Activated CD4-positive, alpha-beta T cell treated with anti-CD3 and anti-CD28 coated beads, Interleukin-2, Interleukin-4, amounts not matched to agents 100 ng/mL and 50 ng/mL, durations not matched to agents 16 hours and 8 hours (primary cell): ENCODE measurements at regions not wholly inside any gene's neighbourhood (a gene's known extent, or its start where the extent isn't known, plus 50 kb on each side); places are given as distances from the start of the nearest gene placed in this dataset.

Experiments
- DNase-seq: peaks from one replicate; pipeline ENCODE4 v3.0.0-alpha.2; 2020; ENCODE audit warnings: low spot score

DNA sequence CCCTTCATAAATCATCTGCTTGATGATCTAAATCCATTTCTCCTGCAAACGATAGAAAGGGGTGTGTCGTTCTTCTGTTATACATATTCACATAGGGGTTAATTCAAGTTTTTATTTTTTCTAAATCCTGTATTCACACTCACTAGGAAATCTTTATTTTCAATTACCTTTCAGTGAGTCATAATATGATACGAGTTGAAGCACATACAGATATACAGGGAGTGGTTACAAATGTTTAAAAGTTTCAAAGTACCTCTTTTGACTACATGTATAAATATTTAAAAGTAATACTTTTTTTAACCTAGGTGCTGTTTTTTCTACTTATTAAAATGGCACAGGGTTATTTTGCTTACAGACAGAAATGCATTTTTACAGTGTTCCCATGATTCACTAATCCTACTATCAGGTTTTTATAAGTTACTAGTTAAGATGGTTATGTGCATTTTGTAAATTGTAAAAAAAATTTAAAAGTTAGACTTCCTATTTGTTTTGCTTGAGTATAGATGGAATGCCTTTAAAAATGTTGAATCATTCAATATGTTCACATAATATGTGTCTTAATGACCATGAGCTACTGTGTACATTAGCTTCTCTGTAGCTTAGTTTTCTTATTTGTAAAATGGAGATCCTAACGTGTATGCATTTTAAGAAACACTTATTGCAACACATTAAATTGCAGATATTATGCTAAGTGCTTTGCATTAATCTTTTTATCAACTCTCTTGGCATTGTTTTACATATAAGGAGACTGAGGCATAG lies 1378.1 kb downstream of the DSC3 start:
- DNase-seq, result no peak

DNA sequence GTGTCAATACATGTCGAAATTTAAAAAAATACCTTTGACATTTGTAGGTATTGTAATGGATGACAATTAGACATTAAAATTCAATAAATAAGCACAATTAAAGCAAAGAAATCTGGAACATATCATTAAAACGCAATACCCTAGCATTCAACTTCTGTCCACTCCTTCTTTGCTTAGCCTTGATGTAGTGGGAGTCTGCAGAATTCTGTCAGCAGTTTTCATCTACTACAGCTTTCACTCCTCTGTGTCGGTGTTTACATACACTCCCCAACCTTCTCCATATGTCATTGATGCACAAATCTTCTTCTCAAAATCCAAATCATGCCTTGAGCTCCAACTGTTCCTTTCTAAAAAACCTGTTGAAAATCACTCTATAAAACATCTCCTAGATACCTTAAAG lies 1380.6 kb downstream of the DSC3 start:
- DNase-seq, result no peak

DNA sequence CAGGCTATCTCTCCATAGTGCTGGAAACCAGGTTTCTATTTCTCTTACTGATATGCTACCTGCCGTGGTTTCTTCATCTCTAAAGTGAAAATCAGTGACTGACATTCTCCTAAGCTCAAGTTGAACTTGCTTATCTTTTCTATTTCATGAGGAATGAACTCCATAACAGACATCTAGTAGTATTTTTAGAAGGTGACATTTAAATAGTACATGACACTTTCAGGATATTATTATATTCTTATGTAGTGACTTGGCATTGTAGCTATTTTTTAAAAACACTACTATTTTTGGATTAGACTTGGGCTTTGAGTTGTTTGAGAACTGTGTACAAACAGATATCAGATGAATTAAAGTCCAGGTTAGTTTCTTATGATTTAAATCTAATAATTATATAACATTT lies 1381.8 kb downstream of the DSC3 start:
- no peak for DNase-seq

DNA sequence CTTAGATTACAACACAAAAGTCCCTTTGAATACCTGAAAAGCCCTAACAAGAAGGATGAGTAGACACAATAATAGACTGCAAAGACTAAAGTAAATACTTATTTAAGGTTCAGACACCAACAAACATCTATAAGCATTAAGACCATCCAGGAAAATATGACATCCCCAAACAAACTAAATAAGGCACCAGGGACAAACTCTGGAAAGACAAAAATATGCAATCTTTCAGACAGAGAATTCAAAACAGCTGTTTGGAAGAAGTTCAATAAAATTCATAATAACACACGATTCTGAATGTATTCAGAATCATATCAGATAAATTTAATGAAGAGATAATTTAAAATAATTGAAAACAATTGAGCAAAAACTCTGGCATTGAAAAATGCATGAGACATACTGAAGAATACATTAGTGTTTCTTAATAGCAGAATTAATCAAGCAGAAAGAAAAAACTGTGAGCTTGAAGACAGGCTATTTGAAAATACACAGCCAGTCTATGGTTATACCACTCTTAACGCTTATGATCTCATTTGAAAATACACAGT lies 1388.8 kb downstream of the DSC3 start:
- DNase-seq, result no peak

DNA sequence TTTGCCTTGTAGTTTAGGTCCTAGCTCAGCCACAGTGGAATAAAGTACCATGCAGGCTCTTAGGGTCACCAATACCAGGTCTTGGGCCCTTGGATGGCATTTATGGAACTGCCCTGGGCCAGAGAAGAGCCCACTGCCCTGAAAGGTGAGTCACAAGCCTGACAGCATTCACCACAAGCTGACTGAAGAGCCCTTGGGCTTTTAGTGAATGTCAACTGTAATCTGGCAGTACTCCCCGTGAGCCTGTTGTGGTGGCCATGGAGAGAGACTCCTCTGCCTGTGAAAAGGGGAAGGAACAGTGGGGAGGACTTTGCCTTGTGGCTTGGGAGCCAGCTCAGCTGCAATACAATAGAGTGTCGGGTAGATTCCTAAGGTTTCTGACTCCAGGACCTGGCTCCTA lies 1389.7 kb downstream of the DSC3 start:
- DNase-seq, result no peak

DNA sequence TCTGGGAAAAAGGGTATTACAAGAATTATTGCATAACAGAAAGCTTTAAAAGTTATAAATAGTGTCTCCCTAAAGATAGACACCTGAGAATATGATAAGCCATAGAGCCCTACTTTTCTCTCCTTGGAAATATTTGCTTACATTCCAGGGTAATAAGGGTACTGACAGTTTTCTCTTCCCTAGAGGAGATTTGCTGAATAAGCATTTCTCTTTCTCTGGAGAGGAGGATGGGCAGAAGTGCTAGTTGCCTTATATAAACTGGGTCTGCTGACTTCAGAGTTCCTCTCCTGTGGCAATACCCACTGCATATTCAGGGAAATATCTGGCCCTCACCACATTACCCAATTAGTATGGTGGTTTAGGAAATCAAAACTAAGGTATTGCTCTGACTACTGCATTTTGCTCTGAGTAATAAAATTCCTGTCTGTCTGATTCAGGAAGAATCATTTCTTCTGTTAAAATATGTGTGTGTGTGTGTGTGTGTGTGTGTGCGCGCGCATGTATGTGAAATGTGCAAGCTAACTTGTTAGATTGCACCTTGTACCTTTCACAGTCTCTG lies 1391.3 kb downstream of the DSC3 start:
- DNase-seq, result no peak

DNA sequence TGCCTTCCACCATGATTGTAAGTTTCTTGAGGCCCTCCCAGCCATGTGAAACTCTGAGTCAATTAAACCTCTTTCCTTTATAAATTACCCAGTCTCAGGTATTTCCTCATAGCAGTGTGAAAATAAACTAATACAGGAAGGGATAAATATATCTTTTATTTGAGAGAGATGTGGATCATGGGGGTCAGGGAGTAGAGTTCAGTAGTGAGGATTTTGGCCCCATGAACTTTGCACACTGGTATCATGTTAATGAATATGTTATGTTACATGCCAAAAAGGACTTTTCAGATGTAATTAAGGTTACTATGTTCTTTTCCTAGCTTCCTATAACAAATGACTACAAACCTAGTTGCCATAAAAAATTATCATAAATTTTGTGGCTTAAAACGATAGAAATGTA lies 1393.7 kb downstream of the DSC3 start:
- no peak for DNase-seq

DNA sequence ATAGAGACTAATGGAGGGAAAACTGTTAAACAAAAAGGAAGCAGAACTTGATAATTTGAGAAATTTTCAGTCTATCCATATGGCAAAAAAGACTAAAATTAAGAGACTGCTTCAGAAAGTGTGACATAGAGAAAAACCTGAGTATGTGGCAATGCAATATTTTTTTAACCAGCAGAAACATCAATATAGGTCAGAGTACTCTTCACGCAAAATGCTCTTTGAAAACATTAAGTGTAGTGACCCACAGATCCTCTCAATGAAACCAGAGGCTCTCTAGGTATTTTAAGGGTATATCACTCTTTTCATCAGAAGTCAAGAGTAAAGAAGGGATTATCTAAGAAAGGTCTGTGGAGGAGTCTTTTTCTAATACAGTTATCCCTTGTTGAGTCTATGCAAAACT lies 1394.8 kb downstream of the DSC3 start:
- DNase-seq, result no peak

DNA sequence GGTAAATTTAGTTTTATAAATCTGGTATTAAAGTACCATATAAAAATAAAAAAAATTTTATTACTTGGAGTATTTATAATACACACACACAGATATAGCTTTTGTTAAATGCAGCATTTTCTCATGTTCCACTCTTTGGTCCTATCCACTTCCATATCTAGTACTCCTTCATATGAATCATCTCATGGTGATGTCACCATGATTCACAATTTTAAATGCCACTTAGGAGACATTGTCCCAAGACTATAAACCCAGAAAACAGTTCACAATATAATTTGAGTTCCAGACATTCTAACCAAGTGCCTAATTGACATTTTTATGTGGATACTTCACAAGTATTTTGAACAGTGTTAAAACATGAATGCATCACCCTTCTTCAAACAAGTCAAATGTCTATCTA lies 1398.3 kb downstream of the DSC3 start:
- no peak for DNase-seq

DNA sequence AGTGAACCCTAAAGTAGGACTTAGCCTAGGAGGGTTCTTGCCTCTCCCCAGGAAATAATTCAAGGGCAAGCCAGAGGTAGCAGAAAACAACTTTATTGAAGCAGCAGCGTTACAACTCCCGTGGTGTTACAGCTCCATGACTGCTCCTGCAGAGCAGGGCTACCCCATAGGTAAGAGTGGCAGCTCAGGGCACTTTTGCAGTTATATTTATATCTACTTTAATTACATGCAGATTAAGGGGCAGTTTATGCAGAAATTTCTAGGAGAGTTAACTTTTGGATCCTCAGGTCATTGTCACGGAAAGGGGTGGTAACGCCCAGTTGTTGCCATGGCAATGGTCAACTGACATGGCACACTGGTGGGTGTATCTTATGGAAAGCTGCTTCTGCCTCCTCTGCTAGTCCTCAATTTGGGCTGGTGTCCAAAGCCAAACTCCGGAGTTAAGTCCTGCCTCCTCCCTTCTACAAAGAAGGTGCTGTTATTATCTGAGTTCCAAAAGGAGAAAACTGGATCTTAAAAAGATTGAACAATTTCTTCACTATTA lies 1413.0 kb downstream of the DSC3 start:
- DNase-seq, result no peak

DNA sequence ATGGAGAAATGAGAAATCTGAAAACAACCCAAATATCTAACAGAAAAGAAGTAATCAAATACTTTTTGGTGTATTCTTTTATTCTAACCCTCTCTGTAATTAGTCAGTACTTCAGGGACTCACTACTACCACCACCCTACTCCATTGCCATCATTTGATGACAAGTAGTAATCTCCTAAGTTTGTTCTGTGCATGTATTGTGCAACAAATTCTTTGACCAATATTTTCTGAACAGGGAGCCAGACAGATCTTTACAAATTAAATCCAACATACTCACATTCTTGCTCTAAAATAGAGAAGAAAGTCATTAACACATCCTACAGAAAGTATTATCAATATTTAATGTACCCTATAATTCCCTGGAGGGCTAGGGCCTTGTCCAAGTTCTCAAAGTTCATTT lies 1416.4 kb downstream of the DSC3 start:
- no peak for DNase-seq

DNA sequence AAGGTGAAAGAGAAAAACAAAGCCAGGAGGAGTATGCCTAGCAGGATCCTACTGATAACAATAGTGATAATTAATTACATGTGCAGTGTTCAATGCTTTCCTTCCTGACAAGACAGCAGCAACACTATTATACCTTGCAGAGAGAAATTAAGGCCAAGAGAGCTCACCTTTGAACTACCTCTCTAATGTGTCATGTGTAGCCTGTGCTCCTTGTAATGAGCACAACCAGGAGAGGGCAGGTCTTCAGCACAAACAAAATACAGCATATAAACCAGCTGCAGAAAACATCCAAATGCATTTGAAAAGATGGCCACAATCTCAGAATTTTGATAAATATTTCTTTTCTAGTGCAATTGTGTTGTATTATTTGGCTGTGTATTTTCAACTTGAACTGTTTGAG lies 1425.7 kb downstream of the DSC3 start:
- DNase-seq, result no peak

DNA sequence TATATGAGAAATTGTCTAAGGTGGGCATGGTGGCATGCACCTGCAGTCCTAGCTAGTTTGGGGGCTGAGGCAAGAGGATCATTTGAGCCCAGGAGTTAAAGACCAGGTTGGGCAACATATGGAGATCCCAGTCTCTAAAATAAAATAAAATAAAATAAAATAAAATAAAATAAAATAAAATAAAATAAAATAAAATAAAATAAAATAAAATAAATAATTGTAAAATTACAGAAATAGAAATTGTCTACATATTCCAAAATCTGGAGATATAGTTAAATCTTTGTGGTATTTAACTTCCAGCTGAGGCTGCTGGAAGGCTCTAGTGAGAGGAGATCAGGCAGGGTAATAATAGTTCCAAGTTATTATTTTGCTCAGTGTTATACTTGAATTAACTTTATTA lies 1432.1 kb upstream of the CDH2 start:
- no peak for DNase-seq

DNA sequence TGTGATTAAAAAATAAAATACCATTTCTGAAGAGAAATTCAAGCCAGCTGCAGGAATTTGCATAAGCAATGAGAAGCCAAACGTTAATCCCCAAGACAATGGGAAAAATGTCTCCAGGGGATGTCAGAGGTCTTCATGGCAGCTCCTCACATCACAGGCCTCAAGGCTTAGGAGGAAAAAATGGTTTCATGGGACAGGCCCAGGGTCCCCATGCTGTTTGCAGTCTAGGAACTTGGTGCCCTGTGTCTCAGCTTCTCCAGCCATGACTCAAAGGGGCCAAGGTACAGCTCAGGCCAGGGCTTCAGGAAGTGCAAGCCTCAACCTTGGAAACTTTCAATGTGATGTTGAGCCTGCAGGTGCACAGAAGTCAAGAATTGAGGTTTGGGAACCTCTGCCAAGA lies 1428.4 kb upstream of the CDH2 start:
- DNase-seq, result no peak

DNA sequence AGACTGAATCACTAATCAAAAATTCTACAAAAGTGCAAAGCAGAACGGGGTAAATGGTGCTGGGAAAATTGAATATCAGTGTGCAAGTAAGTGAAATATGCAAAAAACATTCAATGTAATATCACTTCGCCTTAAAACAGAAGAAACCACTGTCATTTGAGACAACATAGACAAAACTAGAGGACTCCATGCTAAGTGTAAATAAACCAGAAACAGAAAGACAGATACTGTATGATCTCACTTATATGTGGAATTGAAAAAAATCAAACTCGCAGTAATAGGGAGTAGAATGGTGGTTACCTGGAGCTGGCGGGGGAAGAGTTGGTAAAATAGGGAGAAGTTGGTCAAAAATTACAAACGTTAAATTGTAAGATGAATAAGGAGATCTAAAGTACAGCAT lies 1420.0 kb upstream of the CDH2 start:
- no peak for DNase-seq

DNA sequence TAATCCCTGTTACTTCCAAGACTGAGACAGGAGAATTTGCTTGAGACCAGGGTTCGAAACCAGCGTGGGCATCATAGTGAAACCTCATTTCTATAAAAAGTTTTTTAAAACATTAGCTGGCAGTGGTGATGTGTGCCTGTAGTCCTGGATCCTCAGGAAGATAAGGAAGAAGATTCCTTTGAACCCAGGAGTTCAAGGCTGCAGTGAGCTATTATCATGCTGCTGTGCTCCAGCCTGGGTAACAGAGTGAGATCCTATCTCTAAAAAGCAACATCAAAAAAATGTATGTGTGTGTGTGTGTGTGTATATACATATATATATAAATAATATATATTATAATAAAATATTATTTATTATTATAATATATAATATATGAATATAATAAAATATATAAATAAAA lies 1417.6 kb upstream of the CDH2 start:
- DNase-seq, result no peak

DNA sequence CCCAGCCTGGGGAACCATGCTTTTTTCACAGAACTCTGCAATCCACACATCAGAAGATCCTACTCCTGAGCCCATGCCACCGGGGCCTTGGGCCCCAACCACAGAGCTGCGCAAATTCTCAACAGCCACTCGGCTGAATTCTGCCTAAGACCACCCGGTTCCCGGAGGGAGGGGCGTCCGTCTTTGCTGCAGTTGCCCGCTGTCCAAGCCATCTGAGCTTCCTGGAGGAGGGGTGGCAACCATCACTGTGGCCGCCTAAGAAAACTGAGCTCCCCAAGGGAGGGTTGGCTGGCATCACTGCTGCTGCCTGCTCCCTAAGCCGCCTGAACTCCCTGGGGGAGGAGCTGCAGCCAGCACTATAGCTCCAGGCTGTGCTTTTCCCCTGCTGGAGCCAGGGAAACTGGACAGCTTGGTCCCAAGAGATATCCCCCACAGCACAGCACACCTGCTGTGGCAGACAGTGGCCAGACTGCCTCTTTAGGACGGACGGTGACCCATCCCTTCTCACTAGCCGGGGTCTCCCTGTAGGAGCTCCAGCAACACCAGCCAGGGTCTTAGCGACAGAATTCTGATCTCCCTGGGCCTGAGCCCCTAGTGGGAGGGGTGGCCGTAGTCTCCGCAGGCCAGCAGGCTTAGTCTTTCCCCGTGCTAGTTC lies 1411.6 kb upstream of the CDH2 start:
- DNase-seq, result no peak

DNA sequence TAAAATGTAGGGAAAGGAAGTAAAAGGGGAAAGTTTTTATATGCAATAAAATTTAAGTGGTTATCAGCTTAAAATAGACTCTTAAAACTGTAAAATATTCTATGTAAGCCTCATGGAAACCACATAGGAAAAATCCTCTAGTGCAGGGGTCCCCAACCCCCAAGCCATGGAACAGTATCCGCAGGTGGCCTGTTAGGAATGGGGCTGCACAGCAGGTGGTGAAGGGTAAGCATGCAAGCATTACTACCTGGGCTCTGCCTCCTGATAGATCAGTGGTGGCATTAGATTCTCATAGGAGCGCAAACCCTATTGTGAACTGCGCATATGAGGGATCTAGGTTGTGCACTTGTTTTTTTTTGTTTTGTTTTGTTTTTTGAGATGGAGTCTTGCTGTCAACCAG lies 1409.3 kb upstream of the CDH2 start:
- DNase-seq, result no peak

DNA sequence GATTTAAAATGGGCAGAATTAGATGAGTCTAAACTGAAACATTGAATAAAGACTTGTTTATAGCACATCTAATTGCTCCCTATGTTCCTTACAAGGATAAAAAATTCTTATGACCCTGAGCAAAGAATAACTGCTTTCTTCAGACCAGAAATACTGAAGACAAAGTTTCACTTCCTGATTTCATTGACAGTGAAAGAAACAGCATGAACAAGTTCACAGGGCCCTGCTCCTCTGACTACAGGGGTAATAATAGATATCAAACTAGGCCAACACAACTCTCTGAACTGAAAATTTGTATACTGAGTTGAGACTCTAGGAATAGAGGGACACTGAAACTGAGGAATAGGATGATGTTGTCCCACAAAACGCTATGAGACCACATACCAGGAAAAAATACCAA lies 1383.3 kb upstream of the CDH2 start:
- DNase-seq, result no peak

DNA sequence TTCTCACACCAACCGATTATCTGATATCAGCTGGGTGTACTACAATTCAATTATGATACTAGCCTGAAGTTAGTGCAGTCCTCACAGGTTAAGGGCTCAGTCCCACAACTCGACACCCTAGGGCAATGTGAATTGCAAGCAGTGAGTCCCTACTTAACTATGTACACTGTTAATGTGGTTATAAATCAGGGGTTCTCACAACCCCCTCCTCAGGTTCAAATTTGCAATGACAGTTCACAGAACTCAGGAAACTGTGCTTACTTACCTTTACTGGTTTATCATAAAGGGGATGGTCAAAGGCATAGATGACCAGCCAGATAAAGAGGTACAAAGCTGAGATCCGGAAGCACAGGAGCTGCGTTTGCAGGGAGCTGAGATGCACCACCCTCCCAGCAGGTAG lies 1379.1 kb upstream of the CDH2 start:
- no peak for DNase-seq

DNA sequence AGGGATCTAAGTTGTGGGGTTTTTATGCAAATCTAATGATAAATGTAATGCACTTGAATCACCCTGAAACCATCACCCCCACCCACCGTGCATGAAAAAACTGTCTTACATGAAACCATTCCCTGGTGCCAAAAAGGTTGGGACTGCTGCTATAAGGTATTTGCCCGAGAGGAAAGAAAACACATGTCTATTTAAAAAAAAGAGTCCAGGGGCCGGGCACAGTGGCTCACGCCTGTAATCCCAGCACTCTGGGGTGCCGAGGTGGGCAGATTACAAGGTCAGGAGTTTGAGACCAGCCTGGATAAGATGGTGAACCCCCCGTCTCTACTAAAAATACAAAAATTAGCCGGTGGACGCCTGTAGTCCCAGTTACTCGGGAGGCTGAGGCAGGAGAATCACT lies 1372.8 kb upstream of the CDH2 start:
- no peak for DNase-seq

DNA sequence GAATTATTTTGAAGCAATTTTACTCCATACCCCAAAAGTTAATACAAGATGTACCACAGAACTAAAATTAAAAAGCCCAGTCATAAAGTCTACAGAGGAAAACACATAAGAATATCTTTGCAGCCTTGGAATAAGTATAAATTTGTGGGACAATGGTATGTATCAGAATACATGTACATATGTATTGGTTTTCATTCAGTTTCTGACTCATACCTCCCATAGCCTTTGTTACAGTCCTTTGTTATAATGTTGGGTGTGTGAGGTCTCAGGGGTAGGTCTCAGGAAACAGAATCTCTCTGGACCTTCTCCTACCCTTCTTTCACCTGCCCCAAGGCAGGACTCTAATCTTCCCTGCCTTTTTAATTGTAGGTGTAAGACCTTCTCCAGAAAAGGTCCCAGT lies 1370.7 kb upstream of the CDH2 start:
- DNase-seq, result no peak

DNA sequence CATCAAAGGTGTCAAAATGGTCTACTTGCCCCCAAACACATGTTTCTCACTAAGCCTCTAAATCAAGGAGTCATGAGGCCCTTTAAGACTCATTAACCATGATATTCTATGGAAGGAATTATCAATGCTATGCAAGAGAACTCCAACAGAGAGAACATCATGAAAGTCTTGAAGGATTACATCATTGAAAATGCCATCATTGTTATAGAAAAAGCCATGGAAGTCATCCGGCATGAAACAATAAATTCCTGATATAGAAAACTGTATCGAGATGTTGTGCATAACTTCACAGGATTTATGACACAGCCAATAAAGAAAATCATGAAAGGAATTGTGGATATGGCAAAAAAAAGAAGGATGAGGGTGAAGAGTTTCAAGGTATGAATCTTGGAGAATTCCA lies 1363.6 kb upstream of the CDH2 start:
- DNase-seq, result no peak
